IPS DF 6.9 (cell line): ENCODE measurements at regions not wholly inside any gene's neighbourhood (a gene's known extent, or its start where the extent isn't known, plus 50 kb on each side); places are given as distances from the start of the nearest gene placed in this dataset.

Experiments used
- DNase-seq: peaks from one replicate; pipeline ENCODE4 v3.0.0-alpha.2; 2013; ENCODE audit warnings: low read depth, low spot score
- H3K27ac ChIP-seq: one replicate; pipeline ENCODE4 v1.5.1; 2013; ENCODE audit warnings: low read length, control low read depth
- H3K27me3 ChIP-seq: 2 replicates; pipeline ENCODE4 v1.6.1; 2013; ENCODE audit warnings: mild to moderate bottlenecking, low read length; ENCODE audit not compliant: control insufficient read depth, insufficient read depth
- H3K36me3 ChIP-seq: 2 replicates; pipeline ENCODE4 v1.6.1; 2013; ENCODE audit warnings: low read length; ENCODE audit not compliant: control insufficient read depth, insufficient read depth
- H3K4me1 ChIP-seq: 2 replicates; pipeline ENCODE4 v1.6.1; 2013; ENCODE audit warnings: low read length; ENCODE audit not compliant: control insufficient read depth, insufficient read depth
- H3K4me3 ChIP-seq: 2 replicates; pipeline ENCODE4 v1.5.1; 2013; ENCODE audit warnings: mild to moderate bottlenecking, low read length
- H3K9me3 ChIP-seq: 2 replicates; pipeline ENCODE4 v1.6.1; 2013; ENCODE audit warnings: low read length, inconsistent platforms; ENCODE audit not compliant: control insufficient read depth, insufficient read depth
- WGBS: extraction: QIAGEN DNeasy Blood & Tissue Kit; methylation state at CpG from one replicate; pipeline ENCODE4 v1.1.7; 2013; ENCODE audit warnings: mixed read lengths, missing lambda C conversion rate; ENCODE audit not compliant: insufficient read length, insufficient coverage; 5-methylcytosine and 5-hydroxymethylcytosine counted together

DNA sequence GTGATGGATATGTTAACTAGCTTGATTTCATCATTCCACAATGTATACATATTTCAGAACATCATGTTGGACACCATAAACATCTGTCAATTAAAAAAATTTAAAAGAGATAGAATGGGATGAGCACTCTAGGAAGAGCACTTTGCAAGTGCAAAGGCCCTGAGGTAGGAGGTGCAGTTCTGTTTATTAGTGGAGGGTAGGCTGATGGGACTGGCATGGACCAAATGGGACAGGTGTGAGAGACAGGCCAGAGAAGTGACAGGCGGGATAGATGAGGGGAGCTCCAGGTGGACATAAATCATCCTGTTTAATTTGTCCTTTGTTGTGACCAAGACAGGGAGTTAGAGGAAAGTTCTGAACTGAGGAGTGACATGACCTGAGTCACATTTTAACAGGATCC lies 477.9 kb downstream of the TSN start:
- no peaks in the 10 kb centered on the region for H3K9me3 ChIP-seq
- H3K36me3 ChIP-seq: no peaks in the 10 kb centered on the region
- no peak for DNase-seq
- no peak overlapping the region for H3K27ac ChIP-seq
- H3K4me1 ChIP-seq: no peaks in the 10 kb centered on the region
- no peak overlapping the region for H3K4me3 ChIP-seq
- no CpG with 5 or more reads among the region's 1 CpG for WGBS
- no peaks in the 10 kb centered on the region for H3K27me3 ChIP-seq

DNA sequence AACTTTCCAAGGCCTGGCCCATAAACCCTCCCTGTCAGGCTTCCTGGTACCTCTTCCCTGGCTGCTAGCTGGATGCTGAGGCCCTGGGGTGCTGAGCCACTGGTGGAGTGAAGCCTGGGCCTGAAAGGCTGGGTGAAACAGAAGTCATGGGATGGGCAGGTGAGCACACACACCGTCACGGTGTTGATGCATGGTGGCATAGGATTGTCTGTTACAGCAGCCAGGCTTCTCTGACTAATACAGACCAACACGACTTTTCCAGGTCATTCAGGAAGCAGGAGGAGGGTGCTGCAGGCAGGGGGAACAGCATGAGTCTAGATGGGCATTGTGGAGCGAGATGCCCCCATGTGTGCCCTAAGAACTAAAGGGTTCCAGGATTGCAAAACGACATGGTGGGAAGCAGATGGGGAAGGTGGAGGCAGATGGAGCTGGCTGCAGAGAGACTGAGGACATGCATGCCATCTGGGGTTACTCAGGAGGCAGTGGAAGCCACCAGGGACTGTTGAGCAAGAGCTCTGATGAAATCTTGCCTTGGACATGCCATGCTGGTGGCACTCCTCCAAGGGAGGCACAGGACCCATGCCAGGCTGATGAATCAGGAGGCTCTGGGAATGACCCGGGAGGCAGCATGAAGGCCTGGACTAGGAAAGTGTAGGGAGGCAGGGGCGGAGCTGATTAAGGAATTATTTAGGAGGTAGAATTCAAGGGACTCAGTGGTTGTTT lies 480.9 kb downstream of the TSN start:
- Histone ChIP-seq H3K4me1 (no peaks in the 10 kb centered on the region), H3K27me3 (no peaks in the 10 kb centered on the region), H3K4me3 (no peak overlapping the region), H3K27ac (no peak overlapping the region), H3K36me3 (no peaks in the 10 kb centered on the region), H3K9me3 (no peaks in the 10 kb centered on the region)
- DNase-seq: no peak
- WGBS: no CpG with 5 or more reads among the region's 7 CpGs

GRCh38 chr2:122236925-122237324 lies 481.5 kb downstream of the TSN start:
- Histone ChIP-seq H3K27ac (no peak overlapping the region), H3K4me3 (no peak overlapping the region), H3K9me3 (no peaks in the 10 kb centered on the region), H3K27me3 (no peaks in the 10 kb centered on the region), H3K4me1 (no peaks in the 10 kb centered on the region), H3K36me3 (no peaks in the 10 kb centered on the region)
- WGBS: no CpG with 5 or more reads among the region's 2 CpGs
- no peak for DNase-seq

GRCh38 chr2:122237450-122237849 lies 482.0 kb downstream of the TSN start:
- H3K4me3 ChIP-seq: no peak overlapping the region
- no peak overlapping the region for H3K27ac ChIP-seq
- H3K27me3 ChIP-seq: no peaks in the 10 kb centered on the region
- no peak for DNase-seq
- no peaks in the 10 kb centered on the region for H3K36me3 ChIP-seq
- no peaks in the 10 kb centered on the region for H3K4me1 ChIP-seq
- H3K9me3 ChIP-seq: no peaks in the 10 kb centered on the region
- no CpG with 5 or more reads among the region's 3 CpGs for WGBS

GRCh38 chr2:122238006-122238559 lies 482.6 kb downstream of the TSN start:
- Histone ChIP-seq H3K27me3 (no peaks in the 10 kb centered on the region), H3K36me3 (no peaks in the 10 kb centered on the region), H3K27ac (no peak overlapping the region), H3K9me3 (no peaks in the 10 kb centered on the region), H3K4me3 (no peak overlapping the region), H3K4me1 (no peaks in the 10 kb centered on the region)
- no CpG with 5 or more reads among the region's 10 CpGs for WGBS
- DNase-seq: no peak

DNA sequence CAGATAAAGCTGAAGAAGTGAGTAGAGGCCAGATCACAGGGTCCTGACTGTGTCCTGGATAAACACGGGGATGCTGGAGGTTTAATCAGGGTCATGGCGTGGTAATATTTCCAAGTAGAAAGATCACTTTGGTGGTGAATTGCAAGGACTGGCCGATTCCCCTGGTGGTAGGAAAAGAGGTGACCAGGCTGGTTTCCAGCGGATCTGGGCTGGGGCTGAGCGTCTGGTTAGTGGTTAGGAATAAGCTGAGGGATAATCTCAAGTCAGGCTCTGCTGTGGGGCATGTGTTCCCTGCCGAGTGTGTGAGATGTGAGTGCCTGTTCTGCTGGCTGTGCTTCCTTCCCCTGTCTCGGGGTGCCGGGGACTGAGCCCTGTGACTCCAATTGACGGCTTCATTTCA lies 484.0 kb downstream of the TSN start:
- no CpG with 5 or more reads among the region's 9 CpGs for whole genome bisulfite sequencing
- no peaks in the 10 kb centered on the region for H3K4me1 ChIP-seq
- no peaks in the 10 kb centered on the region for H3K9me3 ChIP-seq
- H3K4me3 ChIP-seq: no peak overlapping the region
- H3K36me3 ChIP-seq: no peaks in the 10 kb centered on the region
- no peaks in the 10 kb centered on the region for H3K27me3 ChIP-seq
- no peak for DNase-seq
- no peak overlapping the region for H3K27ac ChIP-seq

- Histone ChIP-seq H3K36me3 (no peaks in the 10 kb centered on the region), H3K27ac (no peak overlapping the region), H3K4me1 (no peaks in the 10 kb centered on the region), H3K4me3 (no peak overlapping the region), H3K27me3 (no peaks in the 10 kb centered on the region), H3K9me3 (no peaks in the 10 kb centered on the region)
- no peak for DNase-seq
- WGBS: no CpG with 5 or more reads among the region's 3 CpGs
These were observed 489.3 kb downstream of the TSN start for GRCh38 chr2:122244598-122245229.

DNA sequence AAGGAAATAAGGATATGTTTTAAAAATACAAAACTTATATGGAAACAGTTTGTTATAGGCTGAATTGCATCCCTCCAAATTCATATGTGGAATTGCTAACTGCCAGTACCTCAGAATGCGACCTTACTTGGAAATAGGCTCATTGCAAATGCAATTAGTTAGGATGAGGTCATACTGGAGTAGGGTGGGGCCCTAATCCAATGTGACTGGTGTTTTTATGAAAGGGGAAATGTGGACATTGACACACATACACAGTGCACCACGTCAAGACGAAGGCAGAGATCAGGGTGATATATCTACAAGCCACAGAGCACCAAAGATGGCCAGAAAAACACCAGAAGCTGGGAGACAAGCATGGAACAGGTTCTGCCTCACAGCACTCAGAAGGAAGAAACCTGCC lies 494.2 kb downstream of the TSN start:
- Histone ChIP-seq H3K27ac (no peak overlapping the region), H3K27me3 (no peaks in the 10 kb centered on the region), H3K4me3 (no peak overlapping the region), H3K4me1 (no peaks in the 10 kb centered on the region), H3K36me3 (no peaks in the 10 kb centered on the region), H3K9me3 (no peaks in the 10 kb centered on the region)
- DNase-seq: no peak
- WGBS: no CpG with 5 or more reads among the region's 3 CpGs

DNA sequence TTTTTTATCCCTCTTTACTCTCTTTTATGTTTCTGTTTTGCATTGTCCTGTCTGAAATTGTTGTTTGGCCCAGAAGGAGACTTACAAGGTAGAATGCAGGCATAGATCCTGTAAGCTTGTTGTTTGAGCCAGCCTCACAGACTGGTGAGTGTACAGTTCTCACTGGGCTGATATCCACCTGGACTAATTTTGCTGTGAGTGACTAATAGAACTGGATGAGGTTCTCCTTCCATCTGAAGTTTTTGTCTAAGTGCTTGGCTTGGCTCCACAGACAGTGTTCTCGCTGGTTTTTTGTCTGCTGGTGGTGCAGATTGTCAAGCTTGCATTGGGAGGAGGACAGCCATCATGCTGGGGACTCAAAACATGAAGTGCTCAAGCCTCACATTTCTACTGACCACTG lies 495.7 kb downstream of the TSN start:
- no CpG with 5 or more reads among the region's 1 CpG for WGBS
- Histone ChIP-seq H3K4me1 (no peaks in the 10 kb centered on the region), H3K27ac (no peak overlapping the region), H3K27me3 (no peaks in the 10 kb centered on the region), H3K36me3 (no peaks in the 10 kb centered on the region), H3K9me3 (no peaks in the 10 kb centered on the region), H3K4me3 (no peak overlapping the region)
- DNase-seq: no peak

GRCh38 chr2:122251566-122251965 lies 496.1 kb downstream of the TSN start:
- DNase-seq: no peak
- H3K27ac ChIP-seq: no peak overlapping the region
- WGBS: no CpG with 5 or more reads among the region's 2 CpGs

GRCh38 chr2:122255924-122256323 lies 500.5 kb downstream of the TSN start:
- Histone ChIP-seq H3K4me1 (no peaks in the 10 kb centered on the region), H3K27me3 (no peaks in the 10 kb centered on the region), H3K27ac (no peak overlapping the region), H3K36me3 (no peaks in the 10 kb centered on the region), H3K4me3 (no peak overlapping the region), H3K9me3 (no peaks in the 10 kb centered on the region)
- no peak for DNase-seq

More at GRCh38 chr2:122251566-122251965, 496.1 kb downstream of the TSN start:
- Histone ChIP-seq H3K9me3 (no peaks in the 10 kb centered on the region), H3K4me1 (no peaks in the 10 kb centered on the region), H3K36me3 (no peaks in the 10 kb centered on the region), H3K27me3 (no peaks in the 10 kb centered on the region), H3K4me3 (no peak overlapping the region)
